ENCODE measurements at regions not wholly inside any gene's neighbourhood (a gene's known extent, or its start where the extent isn't known, plus 50 kb on each side); places are given as distances from the start of the nearest gene placed in this dataset.
"Not testable (repeated sequence)": the region's sequence is repeated elsewhere in the genome, so short reads cannot be mapped to it uniquely, and the experiment has no call there.

- no peak for DNase-seq (ENCODE audit: low spot score)
These were observed 602.0 kb upstream of the FAM98A start for GRCh38 chr2:34201099-34201498.

GRCh38 chr2:34199971-34200370 lies 600.9 kb upstream of the FAM98A start:
- DNase-seq (ENCODE audit: low spot score), result no peak

GRCh38 chr2:34193164-34193563 lies 594.1 kb upstream of the FAM98A start:
- DNase-seq (ENCODE audit: low spot score), result no peak

GRCh38 chr2:34188464-34189303 lies 589.6 kb upstream of the FAM98A start:
- DNase-seq (ENCODE audit: low spot score), result no peak

- no peak for DNase-seq (ENCODE audit: low spot score)
These were observed 580.4 kb upstream of the FAM98A start for GRCh38 chr2:34179511-34179910.

- no peak for DNase-seq (ENCODE audit: low spot score)
These were observed 579.4 kb upstream of the FAM98A start for GRCh38 chr2:34178482-34178881.

- DNase-seq (ENCODE audit: low spot score), result no peak
These were observed 577.6 kb upstream of the FAM98A start for GRCh38 chr2:34176693-34177092.

GRCh38 chr2:34174506-34174905 lies 575.4 kb upstream of the FAM98A start:
- DNase-seq (ENCODE audit: low spot score), result no peak

GRCh38 chr2:34162231-34162630 lies 563.1 kb upstream of the FAM98A start:
- no peak for DNase-seq (ENCODE audit: low spot score)

- DNase-seq (ENCODE audit: low spot score), result no peak
These were observed 562.5 kb upstream of the FAM98A start for GRCh38 chr2:34161549-34161948.

- DNase-seq (ENCODE audit: low spot score), result no peak
These were observed 560.8 kb upstream of the FAM98A start for GRCh38 chr2:34159901-34160300.

- no peak for DNase-seq (ENCODE audit: low spot score)
These were observed 554.4 kb upstream of the FAM98A start for GRCh38 chr2:34153484-34153883.

GRCh38 chr2:34147780-34148179 lies 548.7 kb upstream of the FAM98A start:
- DNase-seq (ENCODE audit: low spot score), result no peak

GRCh38 chr2:34143149-34143548 lies 544.0 kb upstream of the FAM98A start:
- no peak for DNase-seq (ENCODE audit: low spot score)

GRCh38 chr2:34142531-34143008 lies 543.5 kb upstream of the FAM98A start:
- DNase-seq (ENCODE audit: low spot score), result not testable (repeated sequence)

- DNase-seq (ENCODE audit: low spot score), result not testable (repeated sequence)
These were observed 534.0 kb upstream of the FAM98A start for GRCh38 chr2:34133065-34133464.

GRCh38 chr2:34126279-34126678 lies 527.2 kb upstream of the FAM98A start:
- no peak for DNase-seq (ENCODE audit: low spot score)

GRCh38 chr2:34123996-34124785 lies 525.1 kb upstream of the FAM98A start:
- no peak for DNase-seq (ENCODE audit: low spot score)

- DNase-seq (ENCODE audit: low spot score), result no peak
These were observed 522.0 kb upstream of the FAM98A start for GRCh38 chr2:34121076-34121475.

GRCh38 chr2:34115076-34115475 lies 516.0 kb upstream of the FAM98A start:
- no peak for DNase-seq (ENCODE audit: low spot score)

GRCh38 chr2:34112161-34112560 lies 513.1 kb upstream of the FAM98A start:
- DNase-seq (ENCODE audit: low spot score), result no peak

GRCh38 chr2:34110392-34110791 lies 511.3 kb upstream of the FAM98A start:
- DNase-seq (ENCODE audit: low spot score), result no peak

GRCh38 chr2:34107811-34108210 lies 508.7 kb upstream of the FAM98A start:
- no peak for DNase-seq (ENCODE audit: low spot score)

Measured in ureter (tissue), 1 donor.